H1 (cell line): ENCODE measurements at regions not wholly inside any gene's neighbourhood (a gene's known extent, or its start where the extent isn't known, plus 50 kb on each side); places are given as distances from the start of the nearest gene placed in this dataset.

Source experiments
- CTCF ChIA-PET: fragments of 300-600 bp; sonication (Branson Sonifier 250); formaldehyde crosslinking; loops from one replicate; lab custom pipeline; 2021; ENCODE audit not compliant: partially characterized antibody; lab: Charles Lee
- POLR2A ChIA-PET: fragments of 300-600 bp; sonication (Branson Sonifier 250); formaldehyde crosslinking; loops from one replicate; lab custom pipeline; 2021; ENCODE audit warnings: inconsistent platforms; ENCODE audit not compliant: partially characterized antibody; lab: Charles Lee
- DNase-seq, 2 experiments: peaks; one replicate each; pipeline versions ENCODE4 v3.0.0 to v3.0.0-alpha.2; 2010 to 2022; ENCODE audit warnings: low spot score in 2 of 2, low read depth in 1 of 2, mixed read lengths in 1 of 2
- FAIRE-seq: peaks from 2 replicates; lab custom pipeline; 2011; peaks lifted over from hg19 to GRCh38; lab: Jason Lieb, UNC
- H2AFZ ChIP-seq: 2 replicates; pipeline ENCODE4 v1.8.1; 2012; ENCODE audit warnings: low read length, inconsistent platforms
- H2AK5ac ChIP-seq: 2 replicates; pipeline ENCODE4 v1.6.1; 2013; ENCODE audit warnings: low read depth, low read length
- H2BK120ac ChIP-seq: replicated peaks from 2 replicates; pipeline ENCODE3; 2013; ENCODE audit warnings: low read depth, low read length, inconsistent platforms
- H2BK12ac ChIP-seq: 2 replicates; pipeline ENCODE4 v1.6.1; 2013; ENCODE audit warnings: low read depth, low read length
- H2BK15ac ChIP-seq: 2 replicates; pipeline ENCODE4 v1.6.1; 2013; ENCODE audit warnings: low read length
- H2BK20ac ChIP-seq: 2 replicates; pipeline ENCODE4 v1.6.1; 2013; ENCODE audit warnings: low read length
- H2BK5ac ChIP-seq: 2 replicates; pipeline ENCODE4 v1.6.1; 2013; ENCODE audit warnings: low read depth, low read length
- H3K14ac ChIP-seq: 2 replicates; pipeline ENCODE4 v1.6.1; 2013; ENCODE audit warnings: inconsistent platforms; ENCODE audit not compliant: insufficient read length
- H3K18ac ChIP-seq: 2 replicates; pipeline ENCODE4 v1.6.1; 2013; ENCODE audit warnings: low read length; ENCODE audit errors: extremely low read depth
- H3K23ac ChIP-seq: 2 replicates; pipeline ENCODE4 v1.6.1; 2013; ENCODE audit warnings: inconsistent platforms; ENCODE audit not compliant: insufficient read length
- H3K23me2 ChIP-seq: 2 replicates; pipeline ENCODE4 v1.6.1; 2013; ENCODE audit warnings: low read depth, low read length
- H3K27ac ChIP-seq: 2 replicates; pipeline ENCODE4 v1.6.1; 2011; ENCODE audit warnings: low read depth, low read length, inconsistent platforms
- H3K27me3 ChIP-seq, 4 experiments: replicated peaks in 1 of 4; 1 replicate in 1 of 4; 2 replicates in 3 of 4; pipeline versions ENCODE4 v1.6.1 to v1.8.1; 2011 to 2013; ENCODE audit warnings: low read length in 3 of 4, mild to moderate bottlenecking in 3 of 4, inconsistent platforms in 2 of 4, mixed read lengths in 2 of 4, moderate library complexity in 1 of 4; ENCODE audit not compliant: control insufficient read depth in 3 of 4, insufficient read depth in 3 of 4; ENCODE audit errors: extremely low read depth in 1 of 4
- H3K36me3 ChIP-seq, 4 experiments: 2 replicates each; pipeline versions ENCODE4 v1.6.1 to v1.8.1; 2011 to 2013; ENCODE audit warnings: mild to moderate bottlenecking in 4 of 4, low read length in 3 of 4, moderate library complexity in 2 of 4, control low read depth in 1 of 4, inconsistent platforms in 1 of 4; ENCODE audit not compliant: insufficient read depth in 4 of 4, control insufficient read depth in 2 of 4
- H3K4ac ChIP-seq: replicated peaks from 2 replicates; pipeline ENCODE3; 2013; ENCODE audit warnings: low read length, low read depth, mixed read lengths, inconsistent platforms; ENCODE audit not compliant: insufficient read length
- H3K4me1 ChIP-seq, 4 experiments: replicated peaks in 1 of 4; 1 replicate in 1 of 4; 2 replicates in 3 of 4; pipeline versions ENCODE4 v1.6.1 to v1.8.1; 2011 to 2013; ENCODE audit warnings: low read length in 3 of 4, inconsistent platforms in 2 of 4, mixed read lengths in 1 of 4; ENCODE audit not compliant: insufficient read depth in 4 of 4, control insufficient read depth in 3 of 4
- H3K4me2 ChIP-seq, 2 experiments: 2 replicates each; pipeline versions ENCODE4 v1.6.1 to v1.8.1; 2011 to 2013; ENCODE audit warnings: low read depth in 2 of 2, low read length in 2 of 2, control low read depth in 1 of 2, inconsistent platforms in 1 of 2, mild to moderate bottlenecking in 1 of 2; ENCODE audit not compliant: insufficient read depth in 1 of 2
- H3K4me3 ChIP-seq, 4 experiments: fragments of 200-600, 300-600 bp in 1 of 4; sonication (generic), shearing (Covaris generic), sonication (Bioruptor Twin) in 1 of 4; 2 replicates each; pipeline versions ENCODE4 v1.5.1 to v1.8.1; 2011 to 2016; ENCODE audit warnings: low read length in 4 of 4, low read depth in 3 of 4, control low read depth in 2 of 4, inconsistent platforms in 2 of 4, mild to moderate bottlenecking in 2 of 4, mixed read lengths in 1 of 4, moderate library complexity in 1 of 4; ENCODE audit not compliant: insufficient read depth in 2 of 4; ENCODE audit errors: extremely low read depth in 1 of 4
- H3K56ac ChIP-seq: replicated peaks from 2 replicates; pipeline ENCODE3; 2013; ENCODE audit warnings: low read depth, mild to moderate bottlenecking, mixed read lengths, low read length, inconsistent platforms; ENCODE audit not compliant: insufficient read length
- H3K79me1 ChIP-seq: 2 replicates; pipeline ENCODE4 v1.6.1; 2013; ENCODE audit warnings: low read depth, low read length, control low read depth
- H3K79me2 ChIP-seq, 2 experiments: 2 replicates each; pipeline versions ENCODE4 v1.6.1 to v1.8.1; 2012 to 2013; ENCODE audit warnings: low read length in 2 of 2, mild to moderate bottlenecking in 2 of 2, inconsistent platforms in 1 of 2; ENCODE audit not compliant: insufficient read depth in 2 of 2, control insufficient read depth in 1 of 2
- H3K9ac ChIP-seq, 4 experiments: replicated peaks in 1 of 4; 1 replicate in 1 of 4; 2 replicates in 3 of 4; pipeline versions ENCODE4 v1.6.1 to v1.8.1; 2011 to 2013; ENCODE audit warnings: low read depth in 3 of 4, low read length in 3 of 4, control low read depth in 2 of 4, mild to moderate bottlenecking in 2 of 4, moderate library complexity in 2 of 4, inconsistent platforms in 1 of 4; ENCODE audit errors: extremely low read depth in 1 of 4
- H3K9me3 ChIP-seq, 2 experiments: 2 replicates each; pipeline versions ENCODE4 v1.6.1 to v1.8.1; 2012 to 2013; ENCODE audit warnings: mild to moderate bottlenecking in 2 of 2, moderate library complexity in 2 of 2, control low read depth in 1 of 2, inconsistent platforms in 1 of 2, low read depth in 1 of 2, low read length in 1 of 2, mixed read lengths in 1 of 2; ENCODE audit not compliant: insufficient read depth in 2 of 2
- H4K20me1 ChIP-seq, 2 experiments: replicated peaks in 1 of 2; 2 replicates each; pipeline versions ENCODE3 to v1.8.1; 2011 to 2013; ENCODE audit warnings: inconsistent platforms in 2 of 2, low read length in 2 of 2, mild to moderate bottlenecking in 1 of 2; ENCODE audit not compliant: insufficient read depth in 2 of 2, control insufficient read depth in 1 of 2
- H4K5ac ChIP-seq: 2 replicates; pipeline ENCODE4 v1.6.1; 2013; ENCODE audit warnings: low read length, low read depth, mixed read lengths, inconsistent platforms; ENCODE audit not compliant: insufficient read length
- H4K8ac ChIP-seq: 2 replicates; pipeline ENCODE4 v1.8.0; 2013; ENCODE audit warnings: mild to moderate bottlenecking, moderate library complexity, low read length, inconsistent platforms; ENCODE audit not compliant: insufficient read depth; ENCODE audit errors: extremely low read depth
- H4K91ac ChIP-seq: replicated peaks from 2 replicates; pipeline ENCODE3; 2013; ENCODE audit warnings: low read length, mixed read lengths, inconsistent platforms; ENCODE audit not compliant: insufficient read length
- EZH2 ChIP-seq: fragments of 200-600 bp; sonication (generic); IDR thresholded peaks from 2 replicates; pipeline ENCODE4 v1.7.1; 2012; ENCODE audit warnings: low read depth, mild to moderate bottlenecking, moderate library complexity, low read length, inconsistent platforms; ENCODE audit not compliant: severe bottlenecking
- FOSL1 ChIP-seq: IDR thresholded peaks from 2 replicates; pipeline ENCODE4 v1.6.1; 2011; ENCODE audit warnings: mild to moderate bottlenecking, low read depth, low read length, moderate library complexity; ENCODE audit not compliant: insufficient read depth
- HDAC6 ChIP-seq: IDR thresholded peaks from one replicate; pipeline ENCODE4 v1.7.1; 2012; ENCODE audit warnings: low read depth, mild to moderate bottlenecking, inconsistent platforms, low read length, moderate library complexity
- RNF2 ChIP-seq: fragments of 200-900, 300-1000 bp; sonication (generic); IDR thresholded peaks from 2 replicates; pipeline ENCODE4 v1.7.1; 2016; ENCODE audit warnings: borderline replicate concordance, low read depth, mild to moderate bottlenecking, antibody characterized with exemption, low read length; ENCODE audit not compliant: poor library complexity, severe bottlenecking; ENCODE audit errors: missing control alignments
- SUZ12 ChIP-seq: fragments of 200-600 bp; sonication (generic); IDR thresholded peaks from 2 replicates; pipeline ENCODE4 v1.6.1; 2012; ENCODE audit warnings: mild to moderate bottlenecking, inconsistent platforms, low read length, moderate library complexity, mixed read lengths
- TBP ChIP-seq: IDR thresholded peaks from 2 replicates; pipeline ENCODE4 v1.6.1; 2011; ENCODE audit warnings: low read depth, low read length, improper control_type of control experiment
- WGBS, 2 experiments: shearing (Covaris generic) in 1 of 2; methylation state at CpG; one replicate each; pipeline versions ENCODE4 v1.1.6 to v1.1.7; 2013 to 2015; ENCODE audit warnings: low lambda C conversion rate in 2 of 2, mixed read lengths in 2 of 2, inconsistent platforms in 1 of 2, low coverage in 1 of 2, missing lambda C conversion rate in 1 of 2; ENCODE audit not compliant: insufficient replicate concordance in 2 of 2, insufficient coverage in 1 of 2, insufficient read length in 1 of 2; ENCODE audit errors: extremely low coverage in 1 of 2, missing lambda C conversion rate in 1 of 2; 5-methylcytosine and 5-hydroxymethylcytosine counted together
- TF ChIP-seq, protein P1 (sequence below): IDR thresholded peaks from 2 replicates; pipeline ENCODE4 v1.6.1; 2011; ENCODE audit warnings: low read length, improper control_type of control experiment
- TF ChIP-seq, protein P2 (sequence below): IDR thresholded peaks from 2 replicates; pipeline ENCODE4 v1.6.1; 2012; ENCODE audit warnings: inconsistent platforms

DNA sequence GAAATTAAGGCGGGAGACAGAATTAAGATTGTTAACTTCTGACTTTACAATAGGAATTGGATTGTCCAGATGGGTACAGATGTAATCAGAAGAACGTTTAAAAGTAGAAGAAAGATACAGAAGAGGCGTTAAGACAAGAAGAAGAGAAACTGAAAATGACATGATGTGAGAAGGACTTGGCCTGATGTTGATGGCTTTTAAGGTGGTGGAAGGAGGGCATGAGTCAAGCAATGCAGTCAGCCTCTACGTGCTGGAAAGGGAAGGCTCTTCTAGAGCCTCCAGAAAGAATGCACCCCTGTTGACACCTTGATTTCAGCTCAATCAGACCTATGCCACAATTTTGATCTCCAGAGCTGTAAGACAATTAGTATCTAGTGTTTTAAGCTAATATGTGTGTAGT is 466.9 kb upstream of the LRRC4C start:
- Histone ChIP-seq H2BK20ac (no peak overlapping the region), H2AK5ac (no peak overlapping the region), H2BK15ac (no peak overlapping the region), H4K91ac (no peak overlapping the region), H3K4me3 (no peak overlapping the region), H4K5ac (no peak overlapping the region), H3K4me2 (no peak overlapping the region), H3K9me3 (no peaks in the 10 kb centered on the region), H3K36me3 (no peaks in the 10 kb centered on the region), H3K4ac (no peak overlapping the region), H3K14ac (no peak overlapping the region), H2BK5ac (no peak overlapping the region), H3K18ac (no peak overlapping the region), H4K8ac (no peak overlapping the region), H4K20me1 (no peaks in the 10 kb centered on the region), H2AFZ (no peak overlapping the region), H3K4me1 (peaks cover 0 to 9% (median 8%) of the 10 kb centered on the region in 4 experiments; a peak in 3 of 7 replicates), H3K79me1 (no peaks in the 10 kb centered on the region), H3K23me2 (no peaks in the 10 kb centered on the region), H3K27ac (no peak overlapping the region), H3K27me3 (no peaks in the 10 kb centered on the region), H3K56ac (no peak overlapping the region), H2BK12ac (no peak overlapping the region), H2BK120ac (no peak overlapping the region), H3K9ac (no peak overlapping the region), H3K23ac (no peak overlapping the region), H3K79me2 (no peaks in the 10 kb centered on the region)
- TF ChIP-seq FOSL1, result no peak
- TF ChIP-seq, protein P1, sequence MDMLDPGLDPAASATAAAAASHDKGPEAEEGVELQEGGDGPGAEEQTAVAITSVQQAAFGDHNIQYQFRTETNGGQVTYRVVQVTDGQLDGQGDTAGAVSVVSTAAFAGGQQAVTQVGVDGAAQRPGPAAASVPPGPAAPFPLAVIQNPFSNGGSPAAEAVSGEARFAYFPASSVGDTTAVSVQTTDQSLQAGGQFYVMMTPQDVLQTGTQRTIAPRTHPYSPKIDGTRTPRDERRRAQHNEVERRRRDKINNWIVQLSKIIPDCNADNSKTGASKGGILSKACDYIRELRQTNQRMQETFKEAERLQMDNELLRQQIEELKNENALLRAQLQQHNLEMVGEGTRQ, result no peak
- TF ChIP-seq, protein P2, sequence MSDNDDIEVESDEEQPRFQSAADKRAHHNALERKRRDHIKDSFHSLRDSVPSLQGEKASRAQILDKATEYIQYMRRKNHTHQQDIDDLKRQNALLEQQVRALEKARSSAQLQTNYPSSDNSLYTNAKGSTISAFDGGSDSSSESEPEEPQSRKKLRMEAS, result no peak
- TF ChIP-seq SUZ12, result no peak
- TF ChIP-seq TBP, result no peak
- TF ChIP-seq RNF2, result no peak
- no peak for TF ChIP-seq EZH2
- TF ChIP-seq HDAC6, result no peak
- ChIA-PET CTCF (no interaction called here), POLR2A (no interaction called here)
- 93% methylated on average over 4 of the region's 4 CpGs; no CpG with 5 or more reads in 1 of the 2 experiments for WGBS, 2 experiments
- FAIRE-seq, result no peak
- DNase-seq, result no peak
